Spinal cord (tissue), 9 donors: ENCODE measurements at regions not wholly inside any gene's neighbourhood (a gene's known extent, or its start where the extent isn't known, plus 50 kb on each side); places are given as distances from the start of the nearest gene placed in this dataset.

Source experiments
- DNase-seq, 6 donors: peaks; one replicate each; pipeline versions ENCODE4 v3.0.0 to v3.0.0-alpha.2; 2013 to 2015; ENCODE audit warnings: low spot score in 6 of 6, low read depth in 4 of 6
- H3K27ac ChIP-seq: one replicate; pipeline ENCODE4 v1.5.1; 2013; ENCODE audit warnings: low read depth, low read length, control low read depth
- H3K27me3 ChIP-seq: one replicate; pipeline ENCODE4 v1.6.1; 2013; ENCODE audit warnings: low read length; ENCODE audit not compliant: control insufficient read depth, insufficient read depth
- H3K36me3 ChIP-seq: one replicate; pipeline ENCODE4 v1.6.1; 2013; ENCODE audit warnings: low read length; ENCODE audit not compliant: control insufficient read depth, insufficient read depth
- H3K4me1 ChIP-seq: one replicate; pipeline ENCODE4 v1.6.1; 2013; ENCODE audit warnings: low read length; ENCODE audit not compliant: control insufficient read depth, insufficient read depth
- H3K4me3 ChIP-seq: one replicate; pipeline ENCODE4 v1.5.1; 2013; ENCODE audit warnings: low read depth, low read length, control low read depth
- H3K9me3 ChIP-seq: one replicate; pipeline ENCODE4 v1.6.1; 2013; ENCODE audit warnings: low read length; ENCODE audit not compliant: control insufficient read depth, insufficient read depth
- WGBS: methylation state at CpG from one replicate; pipeline ENCODE4 v1.1.5; 2013; ENCODE audit warnings: missing lambda C conversion rate; ENCODE audit not compliant: insufficient coverage; 5-methylcytosine and 5-hydroxymethylcytosine counted together
- donor health status: healthy.

- Histone ChIP-seq H3K27me3 (no peaks in the 10 kb centered on the region), H3K27ac (no peak overlapping the region), H3K36me3 (no peaks in the 10 kb centered on the region), H3K4me1 (no peaks in the 10 kb centered on the region), H3K4me3 (no peak overlapping the region), H3K9me3 (no peaks in the 10 kb centered on the region)
- WGBS: 100% methylated on average over 4 of the region's 11 CpGs
- no peak for DNase-seq
Observed at GRCh38 chr4:124943145-124943889, 230.8 kb upstream of the ANKRD50 start.

GRCh38 chr4:124941267-124941666 is 228.7 kb upstream of the ANKRD50 start:
- no peaks in the 10 kb centered on the region for H3K4me1 ChIP-seq
- H3K36me3 ChIP-seq: no peaks in the 10 kb centered on the region
- no CpG with 5 or more reads among the region's 3 CpGs for WGBS
- no peaks in the 10 kb centered on the region for H3K27me3 ChIP-seq
- H3K27ac ChIP-seq: no peak overlapping the region
- no peak for DNase-seq
- no peaks in the 10 kb centered on the region for H3K9me3 ChIP-seq
- no peak overlapping the region for H3K4me3 ChIP-seq

GRCh38 chr4:124940387-124940786 is 227.9 kb upstream of the ANKRD50 start:
- peak in 2 of 6 donors; percentile 17 to 64 for DNase-seq
- Histone ChIP-seq H3K4me3 (no peak overlapping the region), H3K27me3 (no peaks in the 10 kb centered on the region), H3K27ac (no peak overlapping the region), H3K4me1 (no peaks in the 10 kb centered on the region), H3K9me3 (no peaks in the 10 kb centered on the region), H3K36me3 (no peaks in the 10 kb centered on the region)
- 40% methylated on average over 1 of the region's 3 CpGs for WGBS

GRCh38 chr4:124939908-124940307 is 227.4 kb upstream of the ANKRD50 start:
- H3K36me3 ChIP-seq: no peaks in the 10 kb centered on the region
- no peak for DNase-seq

GRCh38 chr4:124938836-124939235 is 226.3 kb upstream of the ANKRD50 start:
- DNase-seq: no peak
- Histone ChIP-seq H3K4me1 (no peaks in the 10 kb centered on the region), H3K9me3 (no peaks in the 10 kb centered on the region), H3K27me3 (no peaks in the 10 kb centered on the region), H3K4me3 (no peak overlapping the region), H3K36me3 (no peaks in the 10 kb centered on the region), H3K27ac (no peak overlapping the region)
- no CpG with 5 or more reads among the region's 1 CpG for WGBS

More at GRCh38 chr4:124939908-124940307, 227.4 kb upstream of the ANKRD50 start:
- H3K4me3 ChIP-seq: no peak overlapping the region
- H3K27me3 ChIP-seq: no peaks in the 10 kb centered on the region
- H3K9me3 ChIP-seq: no peaks in the 10 kb centered on the region
- WGBS: no CpG with 5 or more reads among the region's 1 CpG
- H3K27ac ChIP-seq: no peak overlapping the region
- H3K4me1 ChIP-seq: no peaks in the 10 kb centered on the region

GRCh38 chr4:124937993-124938392 is 225.5 kb upstream of the ANKRD50 start:
- Histone ChIP-seq H3K27ac (no peak overlapping the region), H3K4me3 (no peak overlapping the region), H3K4me1 (no peaks in the 10 kb centered on the region), H3K36me3 (no peaks in the 10 kb centered on the region), H3K27me3 (no peaks in the 10 kb centered on the region), H3K9me3 (no peaks in the 10 kb centered on the region)
- 72% methylated on average over 4 of the region's 5 CpGs for WGBS
- DNase-seq: no peak

GRCh38 chr4:124936427-124936826 is 223.9 kb upstream of the ANKRD50 start:
- 19% methylated on average over 2 of the region's 4 CpGs for WGBS
- H3K27ac ChIP-seq: no peak overlapping the region
- peak; percentile 40 to 91 (median 42) for DNase-seq
- H3K4me1 ChIP-seq: no peaks in the 10 kb centered on the region
- no peaks in the 10 kb centered on the region for H3K9me3 ChIP-seq
- no peaks in the 10 kb centered on the region for H3K36me3 ChIP-seq
- H3K4me3 ChIP-seq: no peak overlapping the region
- no peaks in the 10 kb centered on the region for H3K27me3 ChIP-seq

- no peak overlapping the region for H3K27ac ChIP-seq
- DNase-seq: no peak
- H3K4me1 ChIP-seq: no peaks in the 10 kb centered on the region
- no peaks in the 10 kb centered on the region for H3K27me3 ChIP-seq
- no peaks in the 10 kb centered on the region for H3K36me3 ChIP-seq
- no peaks in the 10 kb centered on the region for H3K9me3 ChIP-seq
- H3K4me3 ChIP-seq: no peak overlapping the region
Observed at GRCh38 chr4:124934916-124935315, 222.4 kb upstream of the ANKRD50 start.

- DNase-seq: no peak
- Histone ChIP-seq H3K27me3 (no peaks in the 10 kb centered on the region), H3K4me1 (no peaks in the 10 kb centered on the region), H3K9me3 (no peaks in the 10 kb centered on the region), H3K36me3 (no peaks in the 10 kb centered on the region), H3K4me3 (no peak overlapping the region), H3K27ac (no peak overlapping the region)
- no CpG with 5 or more reads among the region's 2 CpGs for WGBS
Observed at GRCh38 chr4:124933521-124933920, 221.0 kb upstream of the ANKRD50 start.

- WGBS: no CpG with 5 or more reads among the region's 1 CpG
- no peak for DNase-seq
- no peaks in the 10 kb centered on the region for H3K4me1 ChIP-seq
- H3K36me3 ChIP-seq: no peaks in the 10 kb centered on the region
- H3K4me3 ChIP-seq: no peak overlapping the region
- H3K9me3 ChIP-seq: no peaks in the 10 kb centered on the region
- H3K27ac ChIP-seq: no peak overlapping the region
- no peaks in the 10 kb centered on the region for H3K27me3 ChIP-seq
Observed at GRCh38 chr4:124932447-124932846, 219.9 kb upstream of the ANKRD50 start.
